Coronary artery (tissue), 2 donors: ENCODE measurements at regions not wholly inside any gene's neighbourhood (a gene's known extent, or its start where the extent isn't known, plus 50 kb on each side); places are given as distances from the start of the nearest gene placed in this dataset.

ENCODE experiments used
- DNase-seq: peaks from one replicate; pipeline ENCODE4 v3.0.0-alpha.2; 2017; ENCODE audit warnings: low spot score
- H3K27ac ChIP-seq, 2 donors: fragments of 200-600 bp; sonication (generic); one replicate each; pipeline ENCODE4 v1.5.1; 2016 to 2019
- H3K4me3 ChIP-seq: fragments of 200-600 bp; sonication (generic); 2 replicates; pipeline ENCODE4 v1.5.1; 2016; ENCODE audit warnings: mild to moderate bottlenecking, moderate library complexity
- CTCF ChIP-seq: fragments of 200-600 bp; sonication (generic); IDR thresholded peaks from one replicate; pipeline ENCODE4 v1.5.1; 2019; ENCODE audit warnings: antibody characterized with exemption

GRCh38 chr4:27629532-27630225 lies 769.0 kb downstream of the STIM2 start:
- no peak for TF ChIP-seq CTCF
- no peak for DNase-seq
- no peak overlapping the region for H3K4me3 ChIP-seq
- no peak overlapping the region for H3K27ac ChIP-seq

DNA sequence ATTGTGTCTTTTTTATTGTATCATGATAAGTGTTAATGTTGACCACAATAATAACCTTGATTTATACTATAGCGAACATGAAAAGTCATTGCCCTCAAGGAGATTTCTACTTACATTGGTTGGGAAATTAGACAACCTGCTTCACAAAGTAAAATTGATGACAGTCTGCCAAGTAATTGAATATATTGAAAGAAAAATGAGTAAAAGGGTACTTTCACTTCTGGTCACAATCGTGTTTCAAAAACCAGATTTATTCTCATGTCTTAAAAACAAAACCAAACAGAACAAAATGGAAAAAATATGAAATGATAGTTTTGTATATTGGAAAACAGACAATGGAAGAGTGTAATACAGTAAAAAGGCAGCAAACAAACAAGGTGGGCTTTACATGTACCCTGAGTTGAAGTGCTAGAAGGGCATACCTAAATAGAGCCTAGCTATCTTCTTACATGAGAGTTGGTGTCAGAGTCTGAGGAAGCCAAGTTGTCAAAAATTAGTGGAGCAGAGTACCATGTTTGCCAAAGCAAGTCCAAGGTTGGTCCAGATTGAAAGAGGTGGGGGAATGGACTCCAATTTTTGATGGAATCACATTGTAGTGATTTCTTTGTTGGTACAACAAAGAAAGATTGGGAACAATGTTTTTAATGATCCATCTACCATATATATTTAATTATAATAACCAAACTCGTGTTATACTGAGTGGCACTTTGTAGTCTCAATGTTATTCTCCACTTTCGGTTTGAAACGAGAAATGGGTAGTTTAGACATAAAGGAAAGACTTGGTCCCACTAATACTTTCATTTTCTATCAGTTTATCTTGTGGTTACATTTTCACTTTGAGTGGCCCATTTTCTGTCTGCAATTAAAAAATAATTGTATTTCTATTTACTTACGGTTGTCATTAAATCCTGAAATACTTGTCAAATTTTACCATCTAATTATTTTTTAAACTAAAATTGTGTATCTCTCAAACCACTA lies 775.6 kb downstream of the STIM2 start:
- H3K4me3 ChIP-seq = no peak overlapping the region
- TF ChIP-seq CTCF = no peak
- no peak for DNase-seq
- H3K27ac ChIP-seq = no peak overlapping the region

GRCh38 chr4:27638163-27638915 lies 777.7 kb downstream of the STIM2 start:
- no peak for TF ChIP-seq CTCF
- DNase-seq = no peak
- no peak overlapping the region for H3K4me3 ChIP-seq

GRCh38 chr4:27643101-27643500 lies 782.5 kb downstream of the STIM2 start:
- Histone ChIP-seq H3K4me3 (no peak overlapping the region), H3K27ac (no peak overlapping the region)
- DNase-seq = no peak
- no peak for TF ChIP-seq CTCF

More at GRCh38 chr4:27638163-27638915, 777.7 kb downstream of the STIM2 start:
- no peak overlapping the region for H3K27ac ChIP-seq

DNA sequence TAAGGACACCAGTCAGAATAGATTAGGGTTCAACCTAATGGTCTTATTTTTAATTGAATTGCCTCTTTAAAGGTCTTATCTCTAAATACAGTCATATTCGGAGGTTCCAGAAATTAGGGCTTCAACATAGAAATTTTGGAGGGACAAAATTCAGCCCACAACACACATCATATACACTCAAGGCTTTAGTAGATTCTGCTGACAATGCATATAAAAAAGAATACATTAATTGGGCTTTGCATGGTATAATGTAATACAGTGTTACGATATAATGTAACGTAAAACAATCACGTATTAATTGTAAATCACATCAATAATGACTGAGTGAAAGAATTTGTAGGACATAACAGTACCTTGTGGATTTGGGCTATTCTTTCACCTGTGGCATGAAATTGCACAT lies 787.8 kb downstream of the STIM2 start:
- DNase-seq = no peak
- no peak overlapping the region for H3K27ac ChIP-seq
- TF ChIP-seq CTCF = no peak
- no peak overlapping the region for H3K4me3 ChIP-seq

DNA sequence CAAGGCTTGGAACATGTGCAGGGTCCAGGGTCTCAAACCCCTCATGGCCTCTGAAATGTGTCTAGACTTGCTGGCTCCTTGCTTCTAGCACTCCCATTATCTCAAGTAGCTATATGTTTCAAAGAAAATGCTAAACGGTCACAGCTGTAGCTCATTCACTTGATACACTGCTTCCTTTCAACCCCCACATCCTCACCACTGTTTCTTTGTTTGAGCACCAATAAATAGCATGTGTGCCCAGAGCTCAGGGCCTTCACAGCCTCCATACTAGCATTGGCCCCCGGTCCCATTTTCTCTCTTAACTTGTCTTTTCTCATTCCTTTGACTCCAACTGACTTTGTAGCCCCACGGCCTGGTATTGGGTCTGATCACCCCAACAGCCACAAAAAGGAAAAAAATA lies 801.8 kb downstream of the STIM2 start:
- H3K4me3 ChIP-seq = no peak overlapping the region
- DNase-seq = no peak
- TF ChIP-seq CTCF = no peak
- H3K27ac ChIP-seq = no peak overlapping the region
